Breast epithelium (tissue), 4 donors: ENCODE measurements at regions not wholly inside any gene's neighbourhood (a gene's known extent, or its start where the extent isn't known, plus 50 kb on each side); places are given as distances from the start of the nearest gene placed in this dataset.
"Not testable (repeated sequence)": the region's sequence is repeated elsewhere in the genome, so short reads cannot be mapped to it uniquely, and the experiment has no call there.

Experiments used
- DNase-seq, 2 donors: peaks; one replicate each; pipeline ENCODE4 v3.0.0-alpha.2; 2019; ENCODE audit warnings: low spot score in 2 of 2
- H3K27ac ChIP-seq, 2 donors: fragments of 200-600 bp; sonication (generic) in 1 of 2; one replicate each; pipeline ENCODE4 v1.5.1; 2016 to 2019; ENCODE audit warnings: mild to moderate bottlenecking in 1 of 2
- H3K27me3 ChIP-seq, 2 donors: fragments of 200-600 bp; sonication (generic) in 1 of 2; one replicate each; pipeline versions ENCODE4 v1.5.1 to v1.6.0; 2017 to 2019; ENCODE audit warnings: control low read depth in 1 of 2, mild to moderate bottlenecking in 1 of 2
- H3K36me3 ChIP-seq: fragments of 200-600 bp; one replicate; pipeline ENCODE4 v1.5.1; 2019
- H3K4me1 ChIP-seq, 2 donors: fragments of 200-600 bp; sonication (generic); one replicate each; pipeline ENCODE4 v1.5.1; 2016 to 2019; ENCODE audit warnings: control low read depth in 1 of 2
- H3K4me3 ChIP-seq, 3 donors: fragments of 200-600 bp; sonication (generic); 1 replicate in 2 of 3; 2 replicates in 1 of 3; pipeline ENCODE4 v1.5.1; 2016 to 2019; ENCODE audit warnings: mild to moderate bottlenecking in 3 of 3, moderate library complexity in 2 of 3
- H3K9me3 ChIP-seq, 2 donors: fragments of 200-600 bp; sonication (generic) in 1 of 2; one replicate each; pipeline ENCODE4 v1.5.1; 2016 to 2019; ENCODE audit warnings: control low read depth in 1 of 2
- POLR2A ChIP-seq: fragments of 450-650 bp; IDR thresholded peaks from one replicate; pipeline ENCODE4 v1.6.1; 2016; ENCODE audit warnings: antibody characterized with exemption, mild to moderate bottlenecking, moderate library complexity
- POLR2AphosphoS5 ChIP-seq, 3 donors: sonication (generic); formaldehyde crosslinking; IDR thresholded peaks; one replicate each; pipeline ENCODE4 v1.6.1; 2017; ENCODE audit warnings: antibody characterized with exemption in 3 of 3
- intact Hi-C: fragments of 100-400 bp; cut with DNase I; formaldehyde crosslinking; loops from one replicate; pipeline ENCODE4 v1.15.1; 2023; ENCODE audit warnings: low total_unique reads
- TF ChIP-seq, protein P1 (sequence below), 3 donors: fragments of 450-650 bp; IDR thresholded peaks; one replicate each; pipeline ENCODE4 v1.5.1; 2016 to 2017; ENCODE audit warnings: antibody characterized with exemption in 3 of 3, mild to moderate bottlenecking in 3 of 3, moderate library complexity in 3 of 3

DNA sequence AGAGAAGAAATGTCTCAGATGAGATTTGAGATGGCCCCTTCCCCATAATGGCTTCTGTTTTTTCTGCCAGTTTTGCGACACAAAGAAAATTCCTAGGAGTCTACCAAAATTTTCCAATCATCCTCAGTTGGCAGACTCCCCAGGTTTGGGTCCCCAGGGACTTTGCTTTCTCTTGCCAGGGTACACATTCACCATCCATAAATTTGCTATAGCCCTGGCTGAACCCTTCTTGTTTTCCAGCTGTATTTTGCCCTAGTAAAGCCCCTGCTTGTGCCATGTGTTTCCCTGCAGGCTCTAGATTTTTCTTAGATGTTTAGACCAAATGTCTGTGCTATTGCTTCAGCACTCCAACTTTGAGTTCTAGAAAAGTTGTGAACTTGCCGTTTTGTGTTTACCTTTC lies 283.2 kb downstream of the ANXA1 start:
- no peaks in the 10 kb centered on the region for H3K9me3 ChIP-seq
- no peak overlapping the region for H3K27ac ChIP-seq
- H3K4me3 ChIP-seq, result no peak overlapping the region
- DNase-seq, result no peak
- H3K36me3 ChIP-seq, result no peaks in the 10 kb centered on the region
- no peaks in the 10 kb centered on the region for H3K4me1 ChIP-seq
- TF ChIP-seq POLR2AphosphoS5 (IDR thresholded peaks at IDR 0.05), result no peak
- TF ChIP-seq, protein P1, sequence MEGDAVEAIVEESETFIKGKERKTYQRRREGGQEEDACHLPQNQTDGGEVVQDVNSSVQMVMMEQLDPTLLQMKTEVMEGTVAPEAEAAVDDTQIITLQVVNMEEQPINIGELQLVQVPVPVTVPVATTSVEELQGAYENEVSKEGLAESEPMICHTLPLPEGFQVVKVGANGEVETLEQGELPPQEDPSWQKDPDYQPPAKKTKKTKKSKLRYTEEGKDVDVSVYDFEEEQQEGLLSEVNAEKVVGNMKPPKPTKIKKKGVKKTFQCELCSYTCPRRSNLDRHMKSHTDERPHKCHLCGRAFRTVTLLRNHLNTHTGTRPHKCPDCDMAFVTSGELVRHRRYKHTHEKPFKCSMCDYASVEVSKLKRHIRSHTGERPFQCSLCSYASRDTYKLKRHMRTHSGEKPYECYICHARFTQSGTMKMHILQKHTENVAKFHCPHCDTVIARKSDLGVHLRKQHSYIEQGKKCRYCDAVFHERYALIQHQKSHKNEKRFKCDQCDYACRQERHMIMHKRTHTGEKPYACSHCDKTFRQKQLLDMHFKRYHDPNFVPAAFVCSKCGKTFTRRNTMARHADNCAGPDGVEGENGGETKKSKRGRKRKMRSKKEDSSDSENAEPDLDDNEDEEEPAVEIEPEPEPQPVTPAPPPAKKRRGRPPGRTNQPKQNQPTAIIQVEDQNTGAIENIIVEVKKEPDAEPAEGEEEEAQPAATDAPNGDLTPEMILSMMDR (IDR thresholded peaks at IDR 0.05), result no peak
- no peak for TF ChIP-seq POLR2A
- intact Hi-C loops, result no loop called here
- no peaks in the 10 kb centered on the region for H3K27me3 ChIP-seq

DNA sequence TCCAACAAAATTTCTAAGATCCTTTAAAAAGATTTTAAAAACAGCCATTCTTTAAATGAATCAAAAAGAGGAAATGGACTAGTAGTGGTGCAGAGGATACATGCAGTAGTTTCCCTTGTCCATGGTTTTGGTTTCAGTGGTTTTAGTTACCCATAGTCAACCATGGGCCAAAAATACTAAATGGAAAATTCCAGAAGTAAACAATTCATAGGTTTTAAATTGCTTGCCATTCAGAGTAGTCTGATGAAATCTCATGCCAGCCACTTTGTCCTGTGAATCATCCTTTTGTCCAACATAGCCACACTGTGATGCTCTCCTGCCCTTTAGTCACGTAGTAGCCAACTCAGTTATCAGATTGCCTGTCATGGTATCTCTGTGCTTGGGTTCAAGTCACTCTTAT lies 286.1 kb downstream of the ANXA1 start:
- Histone ChIP-seq H3K4me1 (no peaks in the 10 kb centered on the region), H3K9me3 (no peaks in the 10 kb centered on the region), H3K4me3 (no peak overlapping the region), H3K27ac (no peak overlapping the region), H3K36me3 (no peaks in the 10 kb centered on the region), H3K27me3 (no peaks in the 10 kb centered on the region)
- no peak for TF ChIP-seq POLR2AphosphoS5 (IDR thresholded peaks at IDR 0.05)
- no peak for TF ChIP-seq POLR2A
- TF ChIP-seq, protein P1 (IDR thresholded peaks at IDR 0.05), result no peak
- no peak for DNase-seq
- intact Hi-C loops, result no loop called here

DNA sequence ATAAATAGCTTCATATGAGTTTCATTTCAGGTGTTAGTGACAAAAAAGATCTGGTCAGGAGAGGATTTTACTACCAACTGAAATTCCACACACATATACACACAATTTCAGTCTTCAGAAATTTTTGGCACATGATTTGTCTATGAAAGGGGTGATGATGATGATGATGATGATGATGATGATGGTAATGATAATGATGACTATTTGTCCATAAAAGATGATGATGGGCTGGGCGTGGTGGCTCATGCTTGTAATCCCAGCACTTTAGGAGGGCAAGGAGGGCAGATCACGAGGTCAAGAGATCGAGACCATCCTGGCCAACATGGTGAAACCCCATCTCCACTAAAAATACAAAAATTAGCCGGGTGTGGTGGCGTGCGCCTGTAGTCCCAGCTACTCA lies 288.2 kb downstream of the ANXA1 start:
- H3K36me3 ChIP-seq, H3K27me3 ChIP-seq, H3K27ac ChIP-seq, H3K4me1 ChIP-seq, intact Hi-C loops, DNase-seq, H3K9me3 ChIP-seq, H3K4me3 ChIP-seq: not testable (repeated sequence)

DNA sequence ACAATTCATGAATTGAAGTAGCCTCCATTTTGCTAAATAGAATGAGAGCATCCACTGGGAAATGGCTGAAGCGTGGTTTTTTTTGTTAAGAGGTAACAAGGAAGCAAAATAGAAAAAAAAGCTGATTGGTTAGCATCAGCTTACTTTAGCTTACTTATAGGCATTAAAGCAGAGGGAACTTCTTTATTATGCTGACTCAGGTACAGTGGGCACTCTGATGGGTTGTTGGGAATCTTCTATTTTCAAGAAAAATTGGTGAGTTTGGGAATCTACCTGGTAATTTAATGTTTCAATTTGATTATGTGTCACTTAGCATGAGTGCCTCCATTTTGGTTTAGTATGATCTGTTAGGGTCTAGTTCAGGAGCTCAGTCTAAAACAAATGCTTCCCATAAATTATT lies 289.6 kb downstream of the ANXA1 start:
- Histone ChIP-seq H3K36me3 (no peaks in the 10 kb centered on the region), H3K27ac (no peak overlapping the region), H3K4me1 (no peaks in the 10 kb centered on the region), H3K9me3 (no peaks in the 10 kb centered on the region), H3K4me3 (no peak overlapping the region), H3K27me3 (no peaks in the 10 kb centered on the region)
- intact Hi-C loops, result no loop called here
- TF ChIP-seq POLR2A (no peak), POLR2AphosphoS5 (IDR thresholded peaks at IDR 0.05) (no peak)
- TF ChIP-seq, protein P1 (IDR thresholded peaks at IDR 0.05), result no peak
- no peak for DNase-seq

DNA sequence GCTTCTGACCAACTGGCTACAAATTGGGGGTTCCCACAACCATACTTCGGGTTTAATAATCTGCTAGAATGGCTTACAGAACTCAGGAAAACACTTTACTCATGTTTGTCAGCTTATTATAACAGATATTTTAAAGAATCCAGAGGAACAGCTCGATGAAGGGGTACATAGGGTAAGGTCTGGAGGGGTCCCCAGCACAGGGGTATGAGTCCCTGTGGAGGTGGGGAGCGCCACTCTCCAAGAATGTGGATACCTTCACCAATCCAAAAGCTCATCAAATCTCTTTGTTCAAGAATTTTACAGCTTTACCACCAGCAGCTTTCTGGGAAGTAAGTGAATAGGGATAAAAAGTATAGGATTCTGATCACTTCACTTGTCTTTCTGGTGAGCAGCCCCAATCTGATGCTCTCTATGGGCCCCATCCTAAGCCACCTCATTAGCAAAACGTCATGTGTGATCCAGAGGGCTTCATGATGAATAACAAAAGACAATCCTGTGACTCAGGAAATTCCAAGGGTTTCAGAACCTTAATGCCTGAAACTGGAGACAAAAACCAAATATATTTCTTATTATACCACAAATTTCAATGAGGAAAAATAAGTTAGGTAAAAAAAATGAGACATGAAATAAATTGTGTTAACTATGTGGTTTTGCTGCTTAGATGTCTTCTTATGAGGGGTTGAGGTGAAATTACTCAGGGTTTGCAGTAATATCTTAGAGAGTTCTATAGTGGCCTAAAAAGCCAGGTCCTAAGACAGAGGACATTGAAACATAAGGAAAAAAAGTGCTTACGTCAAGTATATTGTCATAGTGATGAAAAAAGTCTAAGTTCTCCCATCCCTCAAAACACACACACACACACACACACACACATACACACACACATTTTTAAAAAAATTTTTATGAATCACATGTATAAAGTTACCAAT lies 290.5 kb downstream of the ANXA1 start:
- Histone ChIP-seq H3K27ac (no peak overlapping the region), H3K4me1 (no peaks in the 10 kb centered on the region), H3K9me3 (no peaks in the 10 kb centered on the region), H3K27me3 (no peaks in the 10 kb centered on the region), H3K4me3 (no peak overlapping the region), H3K36me3 (no peaks in the 10 kb centered on the region)
- intact Hi-C loops, result no loop called here
- DNase-seq, result no peak
- TF ChIP-seq POLR2A (no peak), POLR2AphosphoS5 (IDR thresholded peaks at IDR 0.05) (no peak)
- TF ChIP-seq, protein P1 (IDR thresholded peaks at IDR 0.05), result no peak
